ENCODE measurements at regions not wholly inside any gene's neighbourhood (a gene's known extent, or its start where the extent isn't known, plus 50 kb on each side); places are given as distances from the start of the nearest gene placed in this dataset.

GRCh38 chr18:40356168-40356567 lies 1598.9 kb upstream of the PIK3C3 start:
- no peak overlapping the region for H3K9ac ChIP-seq (ENCODE audit: low read depth in 1 of 2, low read length in 2 of 2)
- DNase-seq (ENCODE audit: low spot score) = no peak
- TF ChIP-seq, protein P1, sequence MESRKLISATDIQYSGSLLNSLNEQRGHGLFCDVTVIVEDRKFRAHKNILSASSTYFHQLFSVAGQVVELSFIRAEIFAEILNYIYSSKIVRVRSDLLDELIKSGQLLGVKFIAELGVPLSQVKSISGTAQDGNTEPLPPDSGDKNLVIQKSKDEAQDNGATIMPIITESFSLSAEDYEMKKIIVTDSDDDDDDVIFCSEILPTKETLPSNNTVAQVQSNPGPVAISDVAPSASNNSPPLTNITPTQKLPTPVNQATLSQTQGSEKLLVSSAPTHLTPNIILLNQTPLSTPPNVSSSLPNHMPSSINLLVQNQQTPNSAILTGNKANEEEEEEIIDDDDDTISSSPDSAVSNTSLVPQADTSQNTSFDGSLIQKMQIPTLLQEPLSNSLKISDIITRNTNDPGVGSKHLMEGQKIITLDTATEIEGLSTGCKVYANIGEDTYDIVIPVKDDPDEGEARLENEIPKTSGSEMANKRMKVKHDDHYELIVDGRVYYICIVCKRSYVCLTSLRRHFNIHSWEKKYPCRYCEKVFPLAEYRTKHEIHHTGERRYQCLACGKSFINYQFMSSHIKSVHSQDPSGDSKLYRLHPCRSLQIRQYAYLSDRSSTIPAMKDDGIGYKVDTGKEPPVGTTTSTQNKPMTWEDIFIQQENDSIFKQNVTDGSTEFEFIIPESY (IDR thresholded peaks at IDR 0.05) = no peak
- no peak for TF ChIP-seq RXRA (IDR thresholded peaks at IDR 0.05)
- TF ChIP-seq, protein P2, sequence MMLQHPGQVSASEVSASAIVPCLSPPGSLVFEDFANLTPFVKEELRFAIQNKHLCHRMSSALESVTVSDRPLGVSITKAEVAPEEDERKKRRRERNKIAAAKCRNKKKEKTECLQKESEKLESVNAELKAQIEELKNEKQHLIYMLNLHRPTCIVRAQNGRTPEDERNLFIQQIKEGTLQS (IDR thresholded peaks at IDR 0.05) = no peak
- no peak for TF ChIP-seq FOXA1 (IDR thresholded peaks at IDR 0.05)
- TF ChIP-seq TAF1 (conservative IDR thresholded peaks at IDR 0.05) = no peak
- no peak for TF ChIP-seq YY1 (IDR thresholded peaks at IDR 0.05)
- no peak for TF ChIP-seq RAD21 (IDR thresholded peaks at IDR 0.05)
- no peak for TF ChIP-seq CTCF (IDR thresholded peaks at IDR 0.05; ENCODE audit: low read depth, low read length, missing input control)
- no peak for TF ChIP-seq SP1 (IDR thresholded peaks at IDR 0.05)
- no peaks in the 10 kb centered on the region for H3K4me1 ChIP-seq (ENCODE audit: control insufficient read depth in 4 of 4, insufficient read depth in 4 of 4, low read length in 3 of 4)
- no peaks in the 10 kb centered on the region for H3K9me3 ChIP-seq (ENCODE audit: control insufficient read depth in 4 of 4, low read length in 3 of 4)
- no peaks in the 10 kb centered on the region for H3K36me3 ChIP-seq (ENCODE audit: control insufficient read depth in 4 of 4, insufficient read depth in 3 of 4, low read depth in 1 of 4, low read length in 3 of 4)
- H3K4me3 ChIP-seq (ENCODE audit: low read depth in 1 of 3, low read length in 3 of 3) = no peak overlapping the region
- 74% methylated on average over 6 of the region's 6 CpGs for WGBS
- H3K27me3 ChIP-seq (ENCODE audit: control insufficient read depth in 4 of 4, insufficient read depth in 4 of 4, low read length in 3 of 4) = no peaks in the 10 kb centered on the region
- H3K27ac ChIP-seq (ENCODE audit: low read depth in 1 of 2, low read length in 2 of 2) = no peak overlapping the region

- TF ChIP-seq, protein P3, sequence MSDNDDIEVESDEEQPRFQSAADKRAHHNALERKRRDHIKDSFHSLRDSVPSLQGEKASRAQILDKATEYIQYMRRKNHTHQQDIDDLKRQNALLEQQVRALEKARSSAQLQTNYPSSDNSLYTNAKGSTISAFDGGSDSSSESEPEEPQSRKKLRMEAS (IDR thresholded peaks at IDR 0.05) = no peak
- TF ChIP-seq, protein P1 (IDR thresholded peaks at IDR 0.05) = no peak
- TF ChIP-seq NR2F2 (IDR thresholded peaks at IDR 0.05) (no peak), SP1 (IDR thresholded peaks at IDR 0.05) (no peak), JUND (IDR thresholded peaks at IDR 0.05) (no peak), TAF1 (conservative IDR thresholded peaks at IDR 0.05) (no peak), REST (IDR thresholded peaks at IDR 0.05) (no peak), FOXA2 (IDR thresholded peaks at IDR 0.05) (no peak), HNF4A (conservative IDR thresholded peaks at IDR 0.05) (no peak)
- WGBS = 89% methylated on average over 1 of the region's 1 CpG
- no peak overlapping the region for H3K27ac ChIP-seq (ENCODE audit: low read depth in 1 of 2, low read length in 2 of 2)
- H3K9me3 ChIP-seq (ENCODE audit: control insufficient read depth in 4 of 4, low read length in 3 of 4) = no peaks in the 10 kb centered on the region
- no peak overlapping the region for H3K9ac ChIP-seq (ENCODE audit: low read depth in 1 of 2, low read length in 2 of 2)
- H3K4me3 ChIP-seq (ENCODE audit: low read depth in 1 of 3, low read length in 3 of 3) = no peak overlapping the region
- H3K4me1 ChIP-seq (ENCODE audit: control insufficient read depth in 4 of 4, insufficient read depth in 4 of 4, low read length in 3 of 4) = no peaks in the 10 kb centered on the region
- DNase-seq (ENCODE audit: low spot score) = no peak
- no peaks in the 10 kb centered on the region for H3K27me3 ChIP-seq (ENCODE audit: control insufficient read depth in 4 of 4, insufficient read depth in 4 of 4, low read length in 3 of 4)
- H3K36me3 ChIP-seq (ENCODE audit: control insufficient read depth in 4 of 4, insufficient read depth in 3 of 4, low read depth in 1 of 4, low read length in 3 of 4) = no peaks in the 10 kb centered on the region
Measured at GRCh38 chr18:40355726-40356125, 1599.3 kb upstream of the PIK3C3 start.

Measured in liver (tissue), 8 donors.